Fibroblast of lung (primary cell): ENCODE measurements at regions not wholly inside any gene's neighbourhood (a gene's known extent, or its start where the extent isn't known, plus 50 kb on each side); places are given as distances from the start of the nearest gene placed in this dataset.

Source experiments
- DNase-seq, 2 donors: peaks; one replicate each; pipeline versions ENCODE4 v3.0.0 to v3.0.0-alpha.2; 2010; ENCODE audit warnings: low read depth in 2 of 2
- H2AFZ ChIP-seq: 2 replicates; pipeline ENCODE4 v1.5.1; 2012; ENCODE audit warnings: low read length, control low read depth, inconsistent platforms
- H3K27ac ChIP-seq: 2 replicates; pipeline ENCODE4 v1.5.1; 2011; ENCODE audit warnings: low read length, control low read depth; ENCODE audit not compliant: insufficient read depth
- H3K27me3 ChIP-seq: 2 replicates; pipeline ENCODE4 v1.5.1; 2011; ENCODE audit warnings: mild to moderate bottlenecking, low read length; ENCODE audit not compliant: control insufficient read depth, insufficient read depth
- H3K36me3 ChIP-seq: 2 replicates; pipeline ENCODE4 v1.5.1; 2011; ENCODE audit warnings: low read length; ENCODE audit not compliant: control insufficient read depth, insufficient read depth
- H3K4me1 ChIP-seq: 2 replicates; pipeline ENCODE4 v1.5.1; 2011; ENCODE audit warnings: low read length; ENCODE audit not compliant: control insufficient read depth, insufficient read depth; ENCODE audit errors: extremely low read depth
- H3K4me2 ChIP-seq: 2 replicates; pipeline ENCODE4 v1.5.1; 2011; ENCODE audit warnings: low read length, control low read depth; ENCODE audit not compliant: insufficient read depth; ENCODE audit errors: extremely low read depth
- H3K4me3 ChIP-seq, 4 experiments: fragments of 200-600 bp in 1 of 4; sonication (generic) in 1 of 4; replicated peaks in 1 of 4; 2 replicates each; pipeline ENCODE4 v1.5.1; 2011 to 2016; ENCODE audit warnings: low read length in 4 of 4, low read depth in 3 of 4, mild to moderate bottlenecking in 3 of 4, control low read depth in 2 of 4, inconsistent platforms in 1 of 4, mixed read lengths in 1 of 4; ENCODE audit not compliant: insufficient read depth in 1 of 4; ENCODE audit errors: control extremely low read depth in 1 of 4
- H3K79me2 ChIP-seq: 2 replicates; pipeline ENCODE4 v1.5.1; 2012; ENCODE audit warnings: mild to moderate bottlenecking, low read length, inconsistent platforms; ENCODE audit not compliant: control insufficient read depth, insufficient read depth
- H3K9ac ChIP-seq: 2 replicates; pipeline ENCODE4 v1.5.1; 2011; ENCODE audit warnings: mild to moderate bottlenecking, low read length, control low read depth; ENCODE audit not compliant: insufficient read depth
- H3K9me3 ChIP-seq: 2 replicates; pipeline ENCODE4 v1.5.1; 2012; ENCODE audit warnings: low read depth, low read length; ENCODE audit not compliant: control insufficient read depth, insufficient read depth
- H4K20me1 ChIP-seq: 2 replicates; pipeline ENCODE4 v1.5.1; 2011; ENCODE audit warnings: low read length; ENCODE audit not compliant: control insufficient read depth, insufficient read depth; ENCODE audit errors: extremely low read depth
- EZH2 ChIP-seq: IDR thresholded peaks from 2 replicates; pipeline ENCODE4 v1.5.1; 2012; ENCODE audit warnings: low read length, control low read depth, mild to moderate bottlenecking; ENCODE audit errors: missing control alignments
- TF ChIP-seq, protein P1 (sequence below), 2 donors: IDR thresholded peaks in 1 of 2; conservative IDR thresholded peaks in 1 of 2; 1 replicate in 1 of 2; 2 replicates in 1 of 2; pipeline ENCODE4 v1.5.1; 2011 to 2012; ENCODE audit warnings: low read length in 2 of 2, control low read depth in 1 of 2, inconsistent platforms in 1 of 2, low read depth in 1 of 2, mild to moderate bottlenecking in 1 of 2

GRCh38 chr2:120842456-120843439, 107.1 kb downstream of the GLI2 start:
- no peak overlapping the region for H2AFZ ChIP-seq
- no peak overlapping the region for H3K9ac ChIP-seq
- DNase-seq, result peak; percentile 11 to 52
- H3K4me2 ChIP-seq, result no peak overlapping the region
- H3K79me2 ChIP-seq, result peaks cover 1% of the 10 kb centered on the region
- H3K27ac ChIP-seq, result no peak overlapping the region
- no peaks in the 10 kb centered on the region for H3K36me3 ChIP-seq
- no peaks in the 10 kb centered on the region for H3K4me1 ChIP-seq
- H4K20me1 ChIP-seq, result no peaks in the 10 kb centered on the region
- no peak overlapping the region for H3K4me3 ChIP-seq
- TF ChIP-seq, protein P1, sequence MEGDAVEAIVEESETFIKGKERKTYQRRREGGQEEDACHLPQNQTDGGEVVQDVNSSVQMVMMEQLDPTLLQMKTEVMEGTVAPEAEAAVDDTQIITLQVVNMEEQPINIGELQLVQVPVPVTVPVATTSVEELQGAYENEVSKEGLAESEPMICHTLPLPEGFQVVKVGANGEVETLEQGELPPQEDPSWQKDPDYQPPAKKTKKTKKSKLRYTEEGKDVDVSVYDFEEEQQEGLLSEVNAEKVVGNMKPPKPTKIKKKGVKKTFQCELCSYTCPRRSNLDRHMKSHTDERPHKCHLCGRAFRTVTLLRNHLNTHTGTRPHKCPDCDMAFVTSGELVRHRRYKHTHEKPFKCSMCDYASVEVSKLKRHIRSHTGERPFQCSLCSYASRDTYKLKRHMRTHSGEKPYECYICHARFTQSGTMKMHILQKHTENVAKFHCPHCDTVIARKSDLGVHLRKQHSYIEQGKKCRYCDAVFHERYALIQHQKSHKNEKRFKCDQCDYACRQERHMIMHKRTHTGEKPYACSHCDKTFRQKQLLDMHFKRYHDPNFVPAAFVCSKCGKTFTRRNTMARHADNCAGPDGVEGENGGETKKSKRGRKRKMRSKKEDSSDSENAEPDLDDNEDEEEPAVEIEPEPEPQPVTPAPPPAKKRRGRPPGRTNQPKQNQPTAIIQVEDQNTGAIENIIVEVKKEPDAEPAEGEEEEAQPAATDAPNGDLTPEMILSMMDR (conservative IDR thresholded peaks at IDR 0.05 in 1 of 2, IDR thresholded peaks at IDR 0.05 in 1 of 2; ENCODE audit: low read depth in 1 of 2, low read length in 2 of 2), result no peak
- no peak for TF ChIP-seq EZH2
- H3K27me3 ChIP-seq, result no peaks in the 10 kb centered on the region
- no peaks in the 10 kb centered on the region for H3K9me3 ChIP-seq

DNA sequence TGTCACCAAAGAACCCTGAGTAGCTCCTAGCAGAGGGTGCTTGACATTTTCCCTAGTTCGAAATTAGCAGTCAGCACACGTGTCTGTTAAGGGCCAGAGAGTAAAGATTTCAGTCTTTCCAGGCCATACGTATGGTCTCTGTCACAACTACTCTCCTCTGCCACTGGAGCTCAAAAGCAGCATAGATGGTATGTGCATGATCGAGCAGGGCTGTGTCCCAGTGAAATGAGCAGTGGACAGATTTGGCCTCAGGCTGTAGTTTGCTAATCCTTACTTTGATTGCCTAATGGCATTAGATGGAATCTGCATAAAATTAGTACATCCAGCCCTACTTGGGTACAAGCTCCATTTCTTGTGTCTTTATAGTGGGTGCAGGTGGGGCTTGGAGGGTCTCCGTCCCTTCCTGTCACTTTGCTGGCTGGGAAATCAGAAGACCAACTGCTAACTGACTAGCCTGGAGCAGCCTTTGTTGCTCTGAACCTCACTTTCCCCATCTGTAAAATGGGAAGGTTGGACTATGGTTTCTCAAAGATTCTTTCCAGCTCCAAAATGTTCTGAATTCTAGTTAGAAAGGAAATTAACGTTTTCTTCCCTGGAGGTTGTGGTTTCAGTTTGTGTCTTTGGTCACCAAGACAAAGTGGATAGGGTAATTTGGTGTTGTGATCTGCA, 108.5 kb downstream of the GLI2 start:
- Histone ChIP-seq H3K4me1 (no peaks in the 10 kb centered on the region), H2AFZ (no peak overlapping the region), H3K4me2 (no peak overlapping the region), H3K79me2 (peaks cover 1% of the 10 kb centered on the region), H3K27ac (no peak overlapping the region), H3K27me3 (no peaks in the 10 kb centered on the region), H3K36me3 (no peaks in the 10 kb centered on the region), H3K9ac (no peak overlapping the region), H4K20me1 (no peaks in the 10 kb centered on the region), H3K9me3 (no peaks in the 10 kb centered on the region), H3K4me3 (no peak overlapping the region)
- no peak for TF ChIP-seq EZH2
- TF ChIP-seq, protein P1 (conservative IDR thresholded peaks at IDR 0.05 in 1 of 2, IDR thresholded peaks at IDR 0.05 in 1 of 2; ENCODE audit: low read depth in 1 of 2, low read length in 2 of 2), result no peak
- DNase-seq, result peak in 1 of 2 donors; percentile 18

DNA sequence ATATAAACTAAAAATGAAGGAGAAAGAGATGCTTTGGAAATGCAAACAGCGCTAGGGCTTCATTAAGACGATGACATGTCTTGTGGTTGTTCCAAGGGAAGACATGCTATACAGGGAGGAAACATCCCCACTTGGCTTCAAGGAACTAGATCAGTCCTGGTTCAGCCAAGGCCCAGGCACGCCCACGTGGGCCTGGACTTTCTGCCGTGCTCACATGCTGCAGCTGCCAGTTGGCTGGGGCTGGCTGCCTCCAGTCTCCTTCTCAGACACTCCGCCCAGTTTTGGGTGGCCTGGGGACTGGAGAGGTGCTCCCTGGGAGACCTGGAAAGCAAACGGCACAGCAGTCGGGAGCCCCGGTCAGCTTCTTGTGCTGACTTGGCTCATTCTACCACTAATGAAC, 109.6 kb downstream of the GLI2 start:
- Histone ChIP-seq H3K36me3 (no peaks in the 10 kb centered on the region), H4K20me1 (no peaks in the 10 kb centered on the region), H3K9me3 (no peaks in the 10 kb centered on the region), H2AFZ (no peak overlapping the region), H3K27ac (no peak overlapping the region), H3K4me1 (no peaks in the 10 kb centered on the region), H3K4me2 (no peak overlapping the region), H3K79me2 (peaks cover 1% of the 10 kb centered on the region), H3K4me3 (no peak overlapping the region), H3K9ac (no peak overlapping the region), H3K27me3 (no peaks in the 10 kb centered on the region)
- DNase-seq, result peak; percentile 28 to 34
- TF ChIP-seq, protein P1 (conservative IDR thresholded peaks at IDR 0.05 in 1 of 2, IDR thresholded peaks at IDR 0.05 in 1 of 2; ENCODE audit: low read depth in 1 of 2, low read length in 2 of 2), result no peak
- no peak for TF ChIP-seq EZH2
